MM.1S (cell line): ENCODE measurements at regions not wholly inside any gene's neighbourhood (a gene's known extent, or its start where the extent isn't known, plus 50 kb on each side); places are given as distances from the start of the nearest gene placed in this dataset.

ENCODE experiments used
- EZH2 ChIP-seq: fragments of 300-600 bp; sonication (generic); optimal IDR thresholded peaks from 2 replicates; pipeline ENCODE3; 2017; ENCODE audit warnings: low read depth, mild to moderate bottlenecking, antibody characterized with exemption, low read length, mixed read lengths
- TF ChIP-seq, protein P1 (sequence below): fragments of 300-600 bp; sonication (generic); IDR thresholded peaks from 2 replicates; pipeline ENCODE4 v1.5.1; 2016; ENCODE audit warnings: antibody characterized with exemption, low read length, mixed read lengths

DNA sequence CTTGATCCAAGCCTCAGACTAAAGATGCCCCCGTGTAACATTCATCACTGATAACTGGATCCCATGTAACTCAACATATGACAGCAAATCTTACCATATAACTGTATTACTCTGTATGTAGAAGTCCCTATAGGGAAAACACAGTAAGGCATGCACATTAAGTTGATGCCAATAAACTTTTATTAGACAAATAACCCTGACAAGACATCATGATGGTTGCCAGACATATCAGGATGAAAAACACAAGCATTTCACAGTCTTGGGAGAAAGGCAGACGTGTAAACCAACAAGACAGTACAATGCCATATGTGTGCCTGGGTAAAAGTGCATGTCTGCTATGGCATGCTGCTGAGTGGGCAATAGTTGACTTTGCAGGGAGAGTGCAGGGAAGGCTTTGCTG, 142.2 kb downstream of the HERPUD2 start:
- TF ChIP-seq, protein P1, sequence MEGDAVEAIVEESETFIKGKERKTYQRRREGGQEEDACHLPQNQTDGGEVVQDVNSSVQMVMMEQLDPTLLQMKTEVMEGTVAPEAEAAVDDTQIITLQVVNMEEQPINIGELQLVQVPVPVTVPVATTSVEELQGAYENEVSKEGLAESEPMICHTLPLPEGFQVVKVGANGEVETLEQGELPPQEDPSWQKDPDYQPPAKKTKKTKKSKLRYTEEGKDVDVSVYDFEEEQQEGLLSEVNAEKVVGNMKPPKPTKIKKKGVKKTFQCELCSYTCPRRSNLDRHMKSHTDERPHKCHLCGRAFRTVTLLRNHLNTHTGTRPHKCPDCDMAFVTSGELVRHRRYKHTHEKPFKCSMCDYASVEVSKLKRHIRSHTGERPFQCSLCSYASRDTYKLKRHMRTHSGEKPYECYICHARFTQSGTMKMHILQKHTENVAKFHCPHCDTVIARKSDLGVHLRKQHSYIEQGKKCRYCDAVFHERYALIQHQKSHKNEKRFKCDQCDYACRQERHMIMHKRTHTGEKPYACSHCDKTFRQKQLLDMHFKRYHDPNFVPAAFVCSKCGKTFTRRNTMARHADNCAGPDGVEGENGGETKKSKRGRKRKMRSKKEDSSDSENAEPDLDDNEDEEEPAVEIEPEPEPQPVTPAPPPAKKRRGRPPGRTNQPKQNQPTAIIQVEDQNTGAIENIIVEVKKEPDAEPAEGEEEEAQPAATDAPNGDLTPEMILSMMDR: no peak
- TF ChIP-seq EZH2: no peak
